ENCODE measurements at regions not wholly inside any gene's neighbourhood (a gene's known extent, or its start where the extent isn't known, plus 50 kb on each side); places are given as distances from the start of the nearest gene placed in this dataset.

DNA sequence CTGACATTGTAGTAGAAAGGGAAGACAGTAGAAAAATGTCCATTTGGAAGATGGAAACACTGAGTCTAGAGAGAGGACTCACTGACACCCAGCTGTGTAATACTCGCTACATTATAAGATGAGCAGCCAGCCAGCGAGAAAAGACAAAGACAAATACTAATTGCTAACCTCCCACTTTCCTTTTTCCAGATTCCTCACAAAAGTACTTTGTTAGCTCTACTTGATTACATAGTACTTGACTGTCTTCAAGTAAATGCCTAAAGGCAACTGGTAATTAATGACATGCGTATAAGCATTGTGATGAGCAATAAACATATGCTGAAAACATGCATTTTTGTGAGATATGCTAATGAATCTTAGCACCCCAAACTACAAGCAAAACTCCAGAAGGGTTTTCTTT lies 363.1 kb downstream of the GPAM start:
- DNase-seq (ENCODE audit: low read depth) = no peak

DNA sequence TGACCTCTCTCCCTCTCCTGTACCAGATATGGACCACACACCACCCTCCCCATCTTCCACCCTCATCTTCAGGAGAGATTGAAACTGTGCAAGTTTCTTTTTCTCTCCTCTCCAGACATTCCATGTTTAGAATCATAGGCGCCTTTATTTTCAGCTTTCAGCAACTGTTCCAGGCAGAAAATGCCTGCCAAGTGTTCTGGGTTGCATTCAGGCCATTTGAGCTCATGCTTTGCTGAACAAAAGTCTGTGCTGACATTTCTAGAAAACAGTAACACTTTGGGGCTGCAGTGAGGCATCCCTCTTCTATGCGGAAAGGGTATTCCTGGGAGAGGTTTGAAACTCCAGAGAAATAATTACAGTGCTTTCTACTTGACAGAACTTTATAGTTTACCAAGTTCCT lies 361.7 kb downstream of the GPAM start:
- no peak for DNase-seq (ENCODE audit: low read depth)

DNA sequence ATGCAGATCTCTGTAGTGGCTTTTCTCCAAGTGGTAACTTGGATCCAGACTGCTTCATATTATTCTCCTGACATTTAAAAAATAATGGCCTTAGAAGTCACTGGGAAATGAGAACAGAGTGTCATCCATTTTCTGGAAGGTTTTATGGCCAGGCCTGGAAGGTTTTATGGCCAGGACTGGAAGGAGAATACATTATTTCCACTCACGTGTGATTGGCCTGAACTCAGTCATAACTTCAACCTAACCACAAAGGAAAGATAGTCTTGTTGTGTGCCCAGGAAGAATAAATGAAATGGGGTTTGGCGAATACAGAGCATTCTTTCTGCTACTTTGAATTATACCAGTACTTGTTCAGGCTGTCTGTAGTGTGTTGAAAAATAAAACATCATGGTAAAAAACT lies 360.9 kb downstream of the GPAM start:
- DNase-seq (ENCODE audit: low read depth) = no peak

DNA sequence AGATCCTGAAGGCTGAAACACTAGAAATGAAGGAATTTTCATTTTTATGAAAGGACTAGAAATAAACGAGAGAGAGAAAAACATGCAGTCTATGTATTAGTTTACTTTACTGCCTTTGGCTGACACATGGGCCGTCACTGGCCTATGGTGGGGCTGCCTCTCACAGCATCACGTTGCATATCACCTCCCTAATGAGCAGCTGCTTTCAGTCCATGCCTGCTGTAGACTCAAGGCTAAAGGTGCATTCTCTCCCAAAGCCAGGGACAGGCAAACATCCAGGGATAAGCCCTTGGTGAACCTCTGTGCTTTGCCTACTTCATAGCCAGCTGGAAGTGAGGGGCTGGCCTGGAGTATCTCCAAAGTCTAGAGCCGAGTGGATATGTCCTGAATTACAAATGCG lies 359.4 kb downstream of the GPAM start:
- DNase-seq (ENCODE audit: low read depth) = no peak

DNA sequence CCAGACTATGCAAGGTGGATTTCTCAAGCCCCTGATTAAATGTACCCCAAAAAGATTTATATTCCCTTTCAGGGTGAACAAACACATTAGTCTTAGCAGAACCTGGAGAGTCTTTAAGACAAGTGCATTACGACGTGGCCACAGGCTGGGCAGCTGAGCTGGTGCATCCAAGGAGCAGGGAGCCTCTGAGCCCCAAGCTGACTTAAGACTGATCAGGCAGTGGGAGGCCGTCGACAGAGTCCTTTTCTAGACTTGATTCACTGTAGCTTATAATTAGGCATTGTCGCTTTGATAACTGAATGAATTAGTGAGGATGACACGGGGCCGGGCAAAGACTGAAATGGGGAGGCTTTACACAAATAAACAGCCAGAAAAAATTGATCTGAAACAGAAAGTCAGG lies 353.2 kb downstream of the GPAM start:
- DNase-seq (ENCODE audit: low read depth) = no peak

- DNase-seq (ENCODE audit: low read depth) = no peak
Observed at GRCh38 chr10:111831058-111831457, 352.5 kb downstream of the GPAM start.

- DNase-seq (ENCODE audit: low read depth) = no peak
Observed at GRCh38 chr10:111833251-111833650, 350.3 kb downstream of the GPAM start.

DNA sequence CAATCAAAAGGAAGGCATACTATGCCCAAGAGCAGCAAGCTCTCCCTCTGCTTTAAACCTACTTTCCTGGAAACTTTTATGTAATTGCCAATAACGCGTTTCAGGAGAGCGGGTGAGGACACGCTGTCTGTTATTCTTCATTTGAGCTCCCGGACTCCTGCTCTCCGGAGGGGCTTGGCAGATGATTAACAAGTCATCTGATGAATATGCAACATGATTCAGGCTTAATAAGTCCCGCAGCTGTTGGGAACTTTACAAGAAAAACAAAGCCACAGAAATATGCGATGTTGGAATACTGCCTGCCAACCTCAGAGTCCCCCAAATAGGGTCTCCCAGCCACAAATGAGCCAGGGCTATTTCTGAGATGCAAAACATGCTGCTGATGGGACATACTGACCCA lies 348.0 kb downstream of the GPAM start:
- DNase-seq (ENCODE audit: low read depth) = no peak

- DNase-seq (ENCODE audit: low read depth) = no peak
Observed at GRCh38 chr10:111836064-111836463, 347.5 kb downstream of the GPAM start.

DNA sequence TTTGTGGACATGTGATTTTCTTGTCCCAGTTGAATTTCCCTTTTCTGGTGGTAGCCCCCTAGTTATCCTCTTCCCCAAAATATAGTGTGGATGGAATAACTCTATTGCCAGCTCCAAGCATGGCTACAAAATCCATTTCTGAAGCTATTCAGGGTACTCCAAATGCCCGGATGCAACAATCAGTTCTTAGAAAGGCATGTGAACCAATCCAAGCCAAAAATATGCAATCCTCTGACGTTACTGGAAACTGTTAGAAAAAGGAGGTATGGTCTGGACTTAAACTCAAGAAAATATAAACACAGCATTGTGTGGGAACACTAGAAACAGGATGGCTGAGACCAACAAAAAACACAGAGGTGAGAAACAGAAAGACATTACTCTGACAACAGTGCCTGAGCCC lies 347.0 kb downstream of the GPAM start:
- no peak for DNase-seq (ENCODE audit: low read depth)

GRCh38 chr10:111837086-111837485 lies 346.5 kb downstream of the GPAM start:
- no peak for DNase-seq (ENCODE audit: low read depth)

DNA sequence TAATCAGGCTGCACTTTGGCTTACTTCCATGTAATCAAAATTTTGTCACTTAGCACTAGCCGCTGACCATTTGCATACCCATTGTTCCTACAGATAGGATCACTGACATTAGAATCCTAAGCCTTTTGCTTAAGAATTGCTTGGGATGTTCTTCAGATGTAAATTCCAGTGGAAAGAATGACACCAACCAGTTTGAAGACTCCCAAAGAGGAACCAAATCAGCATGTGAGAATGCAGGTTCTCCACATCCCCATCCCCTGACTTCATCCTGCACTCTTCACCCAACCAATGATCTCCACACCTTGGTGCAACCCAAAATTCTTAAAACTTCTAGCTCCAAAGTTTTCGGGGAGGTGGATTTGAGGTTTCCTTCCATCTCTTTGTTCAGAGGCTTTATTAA lies 345.6 kb downstream of the GPAM start:
- DNase-seq (ENCODE audit: low read depth) = no peak

GRCh38 chr10:111840546-111840945 lies 343.0 kb downstream of the GPAM start:
- no peak for DNase-seq (ENCODE audit: low read depth)

- DNase-seq (ENCODE audit: low read depth) = no peak
Observed at GRCh38 chr10:111852801-111853200, 330.8 kb downstream of the GPAM start.

DNA sequence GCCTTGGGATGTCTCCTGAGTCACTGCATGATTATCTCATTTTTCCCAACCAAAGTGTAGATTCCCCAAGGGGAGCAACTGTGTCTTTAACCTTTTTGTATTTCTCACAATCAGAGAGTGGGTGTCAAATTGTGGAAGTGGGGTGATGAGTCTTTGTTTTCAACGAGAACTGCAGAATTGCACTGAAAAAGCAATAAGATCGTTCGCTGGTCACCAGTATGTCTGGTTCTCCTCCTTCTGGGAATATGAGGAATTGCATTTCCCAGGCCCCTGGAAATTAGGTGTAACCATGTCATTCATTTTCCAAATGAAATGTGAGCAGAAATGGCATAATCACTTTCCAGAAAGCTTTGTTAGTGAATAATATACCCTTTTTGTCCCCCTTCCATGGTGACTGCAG lies 326.9 kb downstream of the GPAM start:
- DNase-seq (ENCODE audit: low read depth) = no peak

DNA sequence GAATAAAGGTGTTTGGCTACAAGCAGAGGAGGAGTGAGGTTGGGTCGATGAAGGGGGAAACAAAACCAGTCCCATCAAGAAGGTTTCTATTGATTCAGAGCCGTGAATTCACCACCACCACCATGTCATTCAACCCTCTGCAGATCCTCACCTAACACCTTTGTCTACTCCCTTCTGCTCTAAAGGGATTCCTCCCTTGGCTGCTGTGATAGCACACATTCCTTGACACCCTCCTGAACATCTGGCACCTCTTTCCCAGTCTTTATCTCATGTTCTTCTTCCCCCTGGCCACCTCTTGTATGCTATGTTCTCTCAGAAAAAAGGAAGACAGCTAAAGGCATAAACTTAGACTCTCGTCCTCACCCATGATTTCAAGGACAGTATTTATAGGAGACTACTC lies 318.0 kb downstream of the GPAM start:
- DNase-seq (ENCODE audit: low read depth) = no peak

GRCh38 chr10:111871458-111871857 lies 312.1 kb downstream of the GPAM start:
- no peak for DNase-seq (ENCODE audit: low read depth)

DNA sequence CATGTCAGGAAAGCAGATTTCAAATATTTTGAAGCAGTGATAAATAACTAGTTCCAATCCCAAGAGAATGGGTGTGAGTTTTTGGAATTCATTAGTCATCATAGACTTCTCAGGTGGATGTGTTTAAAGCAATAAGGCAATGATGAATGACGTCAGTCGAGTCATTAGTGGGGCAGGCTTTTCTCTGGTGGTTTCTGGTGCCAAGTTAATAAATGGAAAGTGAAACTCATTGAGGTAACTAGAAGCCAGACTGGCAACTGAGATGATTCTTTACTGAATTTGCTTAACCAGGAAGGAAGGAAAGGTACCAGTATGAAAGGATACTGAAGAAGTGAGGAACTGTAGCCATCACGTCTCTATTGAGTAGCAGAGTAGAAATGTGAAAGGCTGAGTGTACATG lies 311.0 kb downstream of the GPAM start:
- DNase-seq (ENCODE audit: low read depth) = no peak

DNA sequence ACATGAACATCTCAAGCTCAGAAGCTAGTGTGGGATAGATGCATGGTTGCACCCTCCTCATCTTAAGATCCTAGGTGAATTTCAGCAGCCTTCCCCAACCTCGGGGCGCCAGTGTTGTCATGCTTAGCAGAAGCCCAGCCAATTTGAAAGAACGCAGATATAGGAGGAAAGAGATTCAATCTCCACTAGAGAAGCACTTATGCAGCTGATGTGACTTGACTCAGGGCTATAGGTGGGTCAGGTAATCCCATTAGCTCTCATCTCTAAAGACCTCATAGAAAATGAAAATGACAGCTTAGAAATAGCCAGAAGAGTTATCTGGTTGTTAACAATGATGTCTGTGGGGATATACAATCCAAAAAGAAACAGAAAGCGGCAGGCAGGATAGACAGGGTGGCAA lies 310.5 kb downstream of the GPAM start:
- no peak for DNase-seq (ENCODE audit: low read depth)

DNA sequence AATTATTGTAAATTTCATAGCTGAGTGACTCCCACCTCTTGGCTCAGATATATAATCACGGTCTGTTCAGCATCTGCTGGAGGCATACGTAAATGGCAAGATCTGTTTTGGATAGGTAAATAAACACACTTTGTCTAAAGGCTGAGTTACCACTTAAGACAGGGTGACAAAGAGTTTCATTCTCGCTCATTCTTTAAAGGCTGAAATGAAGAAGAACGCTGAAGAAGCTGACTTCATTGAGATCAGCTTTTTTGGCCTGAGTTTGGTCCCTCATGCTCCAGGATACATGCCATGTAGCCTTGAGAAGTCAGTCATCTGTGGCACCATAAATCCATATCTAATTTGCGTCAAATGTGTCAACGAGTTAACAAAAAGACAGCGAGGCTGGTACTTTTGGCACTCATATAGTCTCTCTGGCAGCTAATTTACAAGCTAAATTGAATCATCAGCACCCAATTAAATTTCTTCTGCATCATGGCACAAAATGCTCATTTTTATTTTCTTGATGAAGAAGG lies 309.9 kb downstream of the GPAM start:
- no peak for DNase-seq (ENCODE audit: low read depth)

DNA sequence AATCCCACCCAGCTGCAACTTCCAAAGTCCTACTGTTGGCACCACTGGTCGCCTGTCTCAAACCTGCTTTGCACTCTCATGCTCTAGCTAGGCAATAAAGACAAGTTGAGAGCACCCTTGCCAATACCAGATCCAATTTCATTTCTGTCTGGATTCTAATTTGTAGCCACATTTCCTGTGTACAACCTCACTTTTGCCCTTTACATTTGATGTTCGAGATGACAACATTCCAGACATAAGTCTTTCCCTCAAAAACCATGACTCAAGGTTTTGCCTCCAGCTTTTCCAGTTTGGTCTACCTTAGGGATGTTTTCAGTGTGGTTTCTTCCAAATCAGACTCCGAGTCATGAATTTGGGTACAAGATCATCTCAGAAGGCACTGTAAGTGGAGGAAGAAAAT lies 309.0 kb downstream of the GPAM start:
- DNase-seq (ENCODE audit: low read depth) = no peak

GRCh38 chr10:111875725-111876124 lies 307.8 kb downstream of the GPAM start:
- DNase-seq (ENCODE audit: low read depth) = no peak

DNA sequence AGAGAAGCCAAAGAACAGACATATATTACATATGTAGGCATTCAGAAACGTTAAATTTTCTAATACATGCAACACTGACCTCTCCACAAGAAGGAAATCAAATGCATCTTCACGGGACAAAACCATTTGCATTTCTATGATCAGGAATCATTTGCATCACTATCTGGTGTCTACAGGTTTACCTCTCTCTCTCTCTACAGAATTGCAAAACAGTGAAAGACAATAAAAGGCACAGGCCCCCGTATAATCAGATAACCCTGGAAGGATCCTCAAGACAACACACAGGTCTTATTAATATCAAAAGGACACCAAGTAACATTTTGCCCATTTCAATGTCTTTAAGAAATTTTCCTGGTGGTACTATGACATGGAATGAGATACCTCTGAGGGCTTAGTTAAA lies 306.3 kb downstream of the GPAM start:
- DNase-seq (ENCODE audit: low read depth) = no peak

- DNase-seq (ENCODE audit: low read depth) = no peak
Observed at GRCh38 chr10:111879969-111880368, 303.6 kb downstream of the GPAM start.

DNA sequence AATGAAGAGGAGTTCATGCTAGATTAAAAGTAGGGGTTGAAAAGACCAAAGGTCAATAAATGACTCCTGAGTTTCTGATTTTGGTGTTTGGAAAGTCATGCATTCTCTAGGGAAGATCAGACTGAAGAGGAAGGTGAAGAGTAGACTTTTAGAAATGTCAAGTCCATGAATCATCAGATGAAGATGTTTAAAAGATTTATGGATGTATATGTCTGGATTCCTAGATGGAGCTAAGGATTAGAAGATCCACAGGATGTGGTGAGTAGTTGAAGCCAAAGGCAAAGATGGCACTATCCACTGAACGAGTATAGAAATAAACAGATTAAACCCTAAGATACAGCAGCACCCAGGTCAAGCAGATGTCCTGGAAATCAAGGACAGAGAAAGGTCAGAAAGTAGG lies 298.5 kb downstream of the GPAM start:
- no peak for DNase-seq (ENCODE audit: low read depth)

Measured in amniotic epithelial cell (primary cell).